NT2/D1 (cell line): ENCODE measurements at regions not wholly inside any gene's neighbourhood (a gene's known extent, or its start where the extent isn't known, plus 50 kb on each side); places are given as distances from the start of the nearest gene placed in this dataset.
"Not testable (repeated sequence)": the region's sequence is repeated elsewhere in the genome, so short reads cannot be mapped to it uniquely, and the experiment has no call there.

Source experiments
- DNase-seq: peaks from one replicate; pipeline ENCODE4 v3.0.0-alpha.2; 2011; ENCODE audit warnings: low read depth, low spot score
- H3K27me3 ChIP-seq: 2 replicates; pipeline ENCODE4 v1.6.0; 2011; ENCODE audit warnings: mild to moderate bottlenecking; ENCODE audit not compliant: insufficient read length, insufficient read depth
- H3K36me3 ChIP-seq: 2 replicates; pipeline ENCODE4 v1.6.1; 2011; ENCODE audit warnings: mild to moderate bottlenecking, low read length, mixed read lengths; ENCODE audit not compliant: insufficient read depth, insufficient read length
- H3K4me1 ChIP-seq: 2 replicates; pipeline ENCODE4 v1.5.1; 2011; ENCODE audit not compliant: insufficient read depth, insufficient read length
- H3K4me3 ChIP-seq: 2 replicates; pipeline ENCODE4 v1.5.1; 2011; ENCODE audit warnings: low read depth; ENCODE audit not compliant: insufficient read length
- H3K9ac ChIP-seq: 2 replicates; pipeline ENCODE4 v1.6.0; 2011; ENCODE audit warnings: low read depth; ENCODE audit not compliant: insufficient read length
- H3K9me3 ChIP-seq: 2 replicates; pipeline ENCODE4 v1.5.1; 2011; ENCODE audit warnings: mild to moderate bottlenecking, low read length; ENCODE audit not compliant: insufficient read depth
- SUZ12 ChIP-seq: IDR thresholded peaks from 2 replicates; pipeline ENCODE4 v1.6.1; 2011; ENCODE audit not compliant: insufficient read length, insufficient read depth; ENCODE audit errors: extremely low read depth
- YY1 ChIP-seq: IDR thresholded peaks from 2 replicates; pipeline ENCODE4 v1.6.1; 2011; ENCODE audit not compliant: insufficient read length, insufficient read depth
- ZNF274 ChIP-seq: IDR thresholded peaks from 2 replicates; pipeline ENCODE4 v1.6.1; 2011; ENCODE audit warnings: mild to moderate bottlenecking, low read depth, low read length

DNA sequence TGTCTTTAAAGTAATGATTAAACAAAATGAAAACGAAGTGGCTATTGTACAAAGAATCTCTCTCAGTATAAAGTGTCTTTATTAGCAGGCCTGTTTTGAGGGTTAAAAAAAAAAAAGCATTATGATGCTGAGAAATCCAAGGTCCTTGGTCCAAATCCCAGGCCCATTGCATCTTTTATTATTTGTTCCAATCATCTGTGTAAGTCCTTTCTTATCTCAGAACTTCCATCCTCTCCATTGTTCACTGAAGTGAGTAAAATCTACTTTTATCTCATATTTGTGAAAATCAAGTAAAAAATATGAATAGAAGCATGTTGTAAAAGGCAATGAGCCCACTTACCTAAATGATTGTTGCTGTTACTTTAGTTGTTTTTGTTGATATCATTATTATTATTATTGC, 499.1 kb upstream of the JAG1 start:
- Histone ChIP-seq H3K4me3 (no peak overlapping the region), H3K36me3 (no peaks in the 10 kb centered on the region), H3K4me1 (no peaks in the 10 kb centered on the region), H3K27me3 (no peaks in the 10 kb centered on the region), H3K9ac (no peak overlapping the region), H3K9me3 (no peaks in the 10 kb centered on the region)
- DNase-seq: no peak
- TF ChIP-seq SUZ12: no peak
- TF ChIP-seq YY1: no peak
- no peak for TF ChIP-seq ZNF274

DNA sequence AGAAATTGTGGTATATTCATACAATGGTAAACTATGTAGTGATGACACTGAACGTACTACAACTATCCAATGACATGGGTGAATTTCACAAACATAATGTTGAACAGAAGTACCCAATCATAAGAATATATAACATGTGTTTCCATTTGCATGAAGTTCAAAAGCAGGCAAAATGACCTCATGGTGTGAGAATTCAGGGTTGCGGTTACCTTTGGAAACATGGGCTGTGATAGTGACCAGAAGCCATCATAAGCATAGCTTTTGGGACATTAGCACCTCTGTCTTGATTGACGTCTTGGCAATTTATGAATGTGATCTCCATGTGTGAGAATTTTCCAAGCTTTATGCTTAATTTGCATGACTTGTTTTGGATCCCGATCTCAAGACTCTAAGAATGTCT, 500.1 kb upstream of the JAG1 start:
- no peak overlapping the region for H3K9ac ChIP-seq
- H3K36me3 ChIP-seq: no peaks in the 10 kb centered on the region
- H3K4me3 ChIP-seq: no peak overlapping the region
- DNase-seq: no peak
- H3K9me3 ChIP-seq: no peaks in the 10 kb centered on the region
- H3K27me3 ChIP-seq: no peaks in the 10 kb centered on the region
- H3K4me1 ChIP-seq: no peaks in the 10 kb centered on the region
- TF ChIP-seq ZNF274: no peak
- no peak for TF ChIP-seq YY1
- no peak for TF ChIP-seq SUZ12

DNA sequence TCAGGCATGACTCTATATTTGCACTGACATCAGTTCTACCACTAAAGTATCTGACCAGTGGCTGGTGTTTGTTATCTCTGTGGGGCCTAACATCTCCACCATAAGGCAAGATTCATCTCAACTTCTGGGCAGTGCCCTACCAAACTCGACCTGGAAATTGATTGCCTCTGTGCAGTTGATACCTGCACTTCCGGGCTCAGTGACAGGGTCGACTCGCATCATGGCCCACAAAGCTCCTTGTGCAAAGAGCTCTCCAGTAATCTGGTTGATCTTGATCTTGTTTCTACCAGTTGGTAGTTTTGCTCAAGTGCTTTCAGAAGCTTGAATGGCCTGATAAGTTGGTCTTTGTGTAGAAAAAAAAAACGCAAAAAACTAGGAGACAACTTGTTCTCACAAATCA, 501.1 kb upstream of the JAG1 start:
- H3K36me3 ChIP-seq: no peaks in the 10 kb centered on the region
- no peaks in the 10 kb centered on the region for H3K9me3 ChIP-seq
- no peaks in the 10 kb centered on the region for H3K27me3 ChIP-seq
- DNase-seq: no peak
- H3K9ac ChIP-seq: no peak overlapping the region
- TF ChIP-seq YY1: no peak
- no peak for TF ChIP-seq SUZ12
- no peak for TF ChIP-seq ZNF274
- H3K4me3 ChIP-seq: no peak overlapping the region
- no peaks in the 10 kb centered on the region for H3K4me1 ChIP-seq

DNA sequence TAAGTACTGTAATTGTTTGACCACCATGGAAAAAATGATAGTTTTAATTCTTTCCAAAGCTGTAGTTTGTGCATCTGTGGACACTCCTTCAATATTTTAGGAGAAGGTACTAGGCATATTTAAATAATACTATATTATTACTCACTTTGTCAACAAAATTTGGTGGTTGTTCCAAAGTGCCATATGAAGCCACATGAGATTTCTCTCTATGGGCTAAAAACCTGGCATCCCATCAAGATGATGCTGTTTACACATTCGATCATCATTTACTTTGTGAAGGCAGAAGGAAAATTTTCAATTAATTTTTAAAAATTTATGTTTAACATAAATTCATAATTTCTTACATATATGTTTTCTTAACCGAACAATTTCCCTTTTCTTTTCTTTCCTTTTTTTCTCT, 502.6 kb upstream of the JAG1 start:
- Histone ChIP-seq H3K27me3 (no peaks in the 10 kb centered on the region), H3K4me3 (no peak overlapping the region), H3K36me3 (no peaks in the 10 kb centered on the region), H3K9ac (no peak overlapping the region), H3K9me3 (peaks cover 10% of the 10 kb centered on the region), H3K4me1 (no peaks in the 10 kb centered on the region)
- no peak for DNase-seq
- TF ChIP-seq SUZ12 (no peak), ZNF274 (no peak), YY1 (no peak)

DNA sequence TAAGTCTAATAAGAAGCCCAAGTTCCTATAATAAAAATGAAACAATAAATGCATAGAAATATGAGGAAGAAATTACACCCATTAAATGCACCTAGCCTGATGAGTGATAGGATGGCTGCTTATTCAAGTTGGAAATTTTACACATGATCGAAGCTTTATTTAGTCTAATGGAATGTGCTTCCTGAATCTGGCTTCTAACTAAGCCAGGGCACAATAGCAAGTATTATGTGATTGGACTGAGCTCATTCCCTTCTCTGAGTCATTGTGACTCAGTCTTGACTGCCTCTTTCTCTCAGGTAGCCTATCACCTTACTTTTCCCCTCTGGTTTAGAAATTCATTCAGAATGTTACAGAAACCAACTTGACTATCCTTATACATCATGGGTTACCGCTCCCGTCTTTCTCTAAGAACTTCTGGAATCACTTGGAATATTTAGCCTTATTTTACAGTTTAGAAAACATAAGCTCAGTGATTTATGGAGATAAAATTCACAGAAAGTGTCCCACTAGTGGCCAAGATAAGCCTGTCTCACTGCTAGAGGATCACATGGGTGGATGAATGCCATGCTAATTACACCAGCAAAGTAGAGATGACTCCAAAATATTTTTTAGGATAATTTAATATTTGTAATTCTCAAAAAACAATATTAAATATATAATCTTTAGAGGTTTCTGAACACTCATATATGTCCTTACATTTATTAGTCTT, 505.3 kb upstream of the JAG1 start:
- H3K9ac ChIP-seq: no peak overlapping the region
- H3K4me3 ChIP-seq: no peak overlapping the region
- no peaks in the 10 kb centered on the region for H3K27me3 ChIP-seq
- H3K4me1 ChIP-seq: no peaks in the 10 kb centered on the region
- no peaks in the 10 kb centered on the region for H3K36me3 ChIP-seq
- H3K9me3 ChIP-seq: peaks cover 14% of the 10 kb centered on the region
- TF ChIP-seq YY1 (no peak), SUZ12 (no peak), ZNF274 (no peak)
- no peak for DNase-seq

DNA sequence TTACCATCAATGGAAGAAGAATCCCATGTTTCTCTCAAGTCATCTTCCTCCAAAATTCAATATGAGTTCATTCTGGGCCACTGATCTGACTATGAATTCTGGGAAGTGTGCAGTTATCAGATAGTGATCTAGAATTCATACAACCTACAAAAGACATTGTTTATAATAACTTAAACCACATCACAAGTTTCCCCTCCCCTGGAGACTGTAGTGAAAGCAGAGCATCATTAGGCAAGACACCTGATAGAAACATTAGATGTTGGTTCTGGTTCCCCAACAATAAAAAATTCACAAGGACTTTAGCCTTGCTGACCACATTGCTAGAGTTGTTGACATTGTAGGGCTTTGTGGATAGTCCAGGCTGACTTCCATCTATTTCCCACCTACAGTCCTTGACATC, 506.4 kb upstream of the JAG1 start:
- no peak for DNase-seq

DNA sequence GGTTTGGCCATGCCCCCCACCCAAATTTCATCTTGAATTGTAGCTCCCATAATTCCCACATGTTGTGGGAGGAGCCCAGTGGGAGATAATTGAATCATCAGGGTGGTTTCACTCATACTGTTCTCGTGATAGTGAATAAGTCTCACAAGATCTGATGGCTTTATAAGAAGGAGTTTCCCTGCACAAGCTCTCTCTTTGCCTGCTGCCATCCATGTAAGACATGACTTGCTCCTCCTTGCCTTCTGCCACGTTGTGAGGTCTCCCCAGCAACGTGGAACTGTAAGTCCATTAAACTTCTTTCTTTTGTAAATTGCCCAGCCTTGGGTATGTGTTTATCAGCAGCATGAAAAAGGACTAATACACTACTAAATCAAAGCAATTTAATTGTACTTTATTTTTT, 507.3 kb upstream of the JAG1 start:
- not testable (repeated sequence) for H3K4me1 ChIP-seq, H3K4me3 ChIP-seq, H3K9ac ChIP-seq, H3K36me3 ChIP-seq, H3K27me3 ChIP-seq, DNase-seq
- H3K9me3 ChIP-seq: peaks cover 14% of the 10 kb centered on the region

More for the DNA sequence above, 506.4 kb upstream of the JAG1 start:
- Histone ChIP-seq H3K9ac (no peak overlapping the region), H3K9me3 (peaks cover 14% of the 10 kb centered on the region), H3K4me1 (no peaks in the 10 kb centered on the region), H3K27me3 (no peaks in the 10 kb centered on the region), H3K36me3 (no peaks in the 10 kb centered on the region), H3K4me3 (no peak overlapping the region)
- TF ChIP-seq ZNF274: no peak
- TF ChIP-seq SUZ12: no peak
- no peak for TF ChIP-seq YY1

DNA sequence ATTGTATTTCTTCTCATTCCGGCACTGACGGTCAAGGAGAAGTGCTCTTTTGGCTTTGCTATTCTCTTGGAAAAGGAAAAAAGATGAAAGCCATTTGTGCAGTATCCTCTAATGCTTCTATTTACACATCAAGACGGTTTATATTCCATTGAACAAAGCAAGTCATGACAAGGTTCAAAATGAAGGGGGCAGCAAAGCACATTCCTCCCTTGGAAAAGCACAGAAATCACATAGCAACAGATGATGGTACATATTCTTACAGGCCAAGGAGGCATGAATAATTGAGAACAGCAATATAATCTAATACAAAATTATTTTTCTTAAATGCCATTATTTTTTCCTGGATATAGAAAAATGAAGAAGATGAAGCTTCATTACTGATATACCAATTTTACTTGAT, 508.2 kb upstream of the JAG1 start:
- no peaks in the 10 kb centered on the region for H3K4me1 ChIP-seq
- H3K27me3 ChIP-seq: no peaks in the 10 kb centered on the region
- H3K9ac ChIP-seq: no peak overlapping the region
- no peak overlapping the region for H3K4me3 ChIP-seq
- H3K36me3 ChIP-seq: no peaks in the 10 kb centered on the region
- no peak for TF ChIP-seq YY1
- no peak for TF ChIP-seq SUZ12
- no peak for TF ChIP-seq ZNF274
- no peak for DNase-seq
- H3K9me3 ChIP-seq: peaks cover 14% of the 10 kb centered on the region
